IgD-negative memory B cell (primary cell): ENCODE measurements at regions not wholly inside any gene's neighbourhood (a gene's known extent, or its start where the extent isn't known, plus 50 kb on each side); places are given as distances from the start of the nearest gene placed in this dataset.

Experiments used
- H3K27ac Mint-ChIP-seq, 3 donors: one replicate each; pipeline ENCODE4 v1.8.0; 2020 to 2022; ENCODE audit warnings: mild to moderate bottlenecking in 3 of 3, mixed read lengths in 3 of 3, moderate library complexity in 1 of 3
- H3K27me3 Mint-ChIP-seq: one replicate; pipeline ENCODE4 v1.8.0; 2021; ENCODE audit warnings: mixed read lengths
- H3K36me3 Mint-ChIP-seq: one replicate; pipeline ENCODE4 v1.8.0; 2020; ENCODE audit warnings: mild to moderate bottlenecking, mixed read lengths
- H3K4me1 Mint-ChIP-seq, 3 donors: one replicate each; pipeline ENCODE4 v1.8.0; 2020 to 2022; ENCODE audit warnings: mixed read lengths in 3 of 3, mild to moderate bottlenecking in 1 of 3
- H3K4me3 Mint-ChIP-seq, 4 donors: one replicate each; pipeline ENCODE4 v1.8.0; 2020 to 2022; ENCODE audit warnings: mild to moderate bottlenecking in 4 of 4, mixed read lengths in 4 of 4, moderate library complexity in 3 of 4
- H3K9me3 Mint-ChIP-seq, 3 donors: one replicate each; pipeline ENCODE4 v1.8.0; 2020 to 2021; ENCODE audit warnings: mixed read lengths in 3 of 3, mild to moderate bottlenecking in 1 of 3

- no peaks in the 10 kb centered on the region for H3K4me1 Mint-ChIP-seq
- no peak overlapping the region for H3K4me3 Mint-ChIP-seq
- peaks cover 0 to 6% (median 0%) of the 10 kb centered on the region in 3 donors for H3K9me3 Mint-ChIP-seq
- H3K27ac Mint-ChIP-seq: no peak overlapping the region
- H3K36me3 Mint-ChIP-seq: no peaks in the 10 kb centered on the region
- no peaks in the 10 kb centered on the region for H3K27me3 Mint-ChIP-seq
These were observed 318.7 kb downstream of the TMEM161B start for GRCh38 chr5:87949676-87950631.

GRCh38 chr5:87948486-87948885, 320.2 kb downstream of the TMEM161B start:
- H3K4me3 Mint-ChIP-seq: no peak overlapping the region
- H3K36me3 Mint-ChIP-seq: no peaks in the 10 kb centered on the region
- H3K9me3 Mint-ChIP-seq: peaks cover 0 to 3% (median 0%) of the 10 kb centered on the region in 3 donors
- no peaks in the 10 kb centered on the region for H3K27me3 Mint-ChIP-seq
- no peak overlapping the region for H3K27ac Mint-ChIP-seq
- H3K4me1 Mint-ChIP-seq: no peaks in the 10 kb centered on the region

- Mint-ChIP-seq H3K4me3 (no peak overlapping the region), H3K9me3 (peaks cover 0 to 3% (median 0%) of the 10 kb centered on the region in 3 donors), H3K27me3 (no peaks in the 10 kb centered on the region), H3K27ac (no peak overlapping the region), H3K4me1 (no peaks in the 10 kb centered on the region), H3K36me3 (no peaks in the 10 kb centered on the region)
These were observed 322.4 kb downstream of the TMEM161B start for GRCh38 chr5:87946271-87946670.

GRCh38 chr5:87945286-87945650, 323.4 kb downstream of the TMEM161B start:
- Mint-ChIP-seq H3K27ac (no peak overlapping the region), H3K27me3 (no peaks in the 10 kb centered on the region), H3K9me3 (peaks cover 0 to 5% (median 0%) of the 10 kb centered on the region in 3 donors), H3K4me1 (no peaks in the 10 kb centered on the region), H3K36me3 (no peaks in the 10 kb centered on the region), H3K4me3 (no peak overlapping the region)

GRCh38 chr5:87944553-87945285, 323.9 kb downstream of the TMEM161B start:
- no peak overlapping the region for H3K27ac Mint-ChIP-seq
- H3K4me3 Mint-ChIP-seq: no peak overlapping the region
- no peaks in the 10 kb centered on the region for H3K27me3 Mint-ChIP-seq
- H3K4me1 Mint-ChIP-seq: no peaks in the 10 kb centered on the region
- H3K9me3 Mint-ChIP-seq: peaks cover 0 to 5% (median 0%) of the 10 kb centered on the region in 3 donors
- H3K36me3 Mint-ChIP-seq: no peaks in the 10 kb centered on the region

GRCh38 chr5:87940775-87941174, 327.9 kb downstream of the TMEM161B start:
- no peaks in the 10 kb centered on the region for H3K27me3 Mint-ChIP-seq

GRCh38 chr5:87936667-87937066, 332.0 kb downstream of the TMEM161B start:
- H3K4me3 Mint-ChIP-seq: no peak overlapping the region

More at GRCh38 chr5:87940775-87941174, 327.9 kb downstream of the TMEM161B start:
- no peaks in the 10 kb centered on the region for H3K4me1 Mint-ChIP-seq
- no peak overlapping the region for H3K27ac Mint-ChIP-seq
- H3K9me3 Mint-ChIP-seq: peaks cover 0 to 5% (median 0%) of the 10 kb centered on the region in 3 donors
- H3K36me3 Mint-ChIP-seq: no peaks in the 10 kb centered on the region
- H3K4me3 Mint-ChIP-seq: no peak overlapping the region

GRCh38 chr5:87924436-87924835, 344.2 kb downstream of the TMEM161B start:
- no peak overlapping the region for H3K27ac Mint-ChIP-seq
- H3K36me3 Mint-ChIP-seq: no peaks in the 10 kb centered on the region
- H3K4me3 Mint-ChIP-seq: no peak overlapping the region
- no peaks in the 10 kb centered on the region for H3K4me1 Mint-ChIP-seq
- H3K9me3 Mint-ChIP-seq: peaks cover 0 to 9% (median 2%) of the 10 kb centered on the region in 3 donors
- no peaks in the 10 kb centered on the region for H3K27me3 Mint-ChIP-seq

More at GRCh38 chr5:87936667-87937066, 332.0 kb downstream of the TMEM161B start:
- Mint-ChIP-seq H3K27me3 (no peaks in the 10 kb centered on the region), H3K4me1 (peaks cover 0 to 1% (median 0%) of the 10 kb centered on the region in 3 donors), H3K27ac (no peak overlapping the region), H3K36me3 (no peaks in the 10 kb centered on the region), H3K9me3 (peaks cover 0 to 2% (median 0%) of the 10 kb centered on the region in 3 donors)

- no peak overlapping the region for H3K4me3 Mint-ChIP-seq
- H3K27me3 Mint-ChIP-seq: no peaks in the 10 kb centered on the region
- peaks cover 0 to 7% (median 5%) of the 10 kb centered on the region in 3 donors for H3K9me3 Mint-ChIP-seq
- no peak overlapping the region for H3K27ac Mint-ChIP-seq
- H3K36me3 Mint-ChIP-seq: no peaks in the 10 kb centered on the region
- no peaks in the 10 kb centered on the region for H3K4me1 Mint-ChIP-seq
These were observed 352.3 kb downstream of the TMEM161B start for GRCh38 chr5:87916320-87916719.

- H3K4me1 Mint-ChIP-seq: no peaks in the 10 kb centered on the region
- peaks cover 0 to 7% (median 1%) of the 10 kb centered on the region in 3 donors for H3K9me3 Mint-ChIP-seq
- no peak overlapping the region for H3K4me3 Mint-ChIP-seq
- no peak overlapping the region for H3K27ac Mint-ChIP-seq
- H3K27me3 Mint-ChIP-seq: peaks cover 2% of the 10 kb centered on the region
- no peaks in the 10 kb centered on the region for H3K36me3 Mint-ChIP-seq
These were observed 356.2 kb downstream of the TMEM161B start for GRCh38 chr5:87912419-87912818.

GRCh38 chr5:87909382-87909781, 359.3 kb downstream of the TMEM161B start:
- H3K9me3 Mint-ChIP-seq: peaks cover 0 to 7% (median 0%) of the 10 kb centered on the region in 3 donors
- no peaks in the 10 kb centered on the region for H3K4me1 Mint-ChIP-seq
- no peak overlapping the region for H3K4me3 Mint-ChIP-seq
- H3K27me3 Mint-ChIP-seq: peaks cover 2% of the 10 kb centered on the region
- no peaks in the 10 kb centered on the region for H3K36me3 Mint-ChIP-seq
- no peak overlapping the region for H3K27ac Mint-ChIP-seq

GRCh38 chr5:87906962-87907361, 361.7 kb downstream of the TMEM161B start:
- H3K36me3 Mint-ChIP-seq: no peaks in the 10 kb centered on the region
- H3K4me3 Mint-ChIP-seq: no peak overlapping the region
- H3K4me1 Mint-ChIP-seq: no peaks in the 10 kb centered on the region
- peaks cover 2% of the 10 kb centered on the region for H3K27me3 Mint-ChIP-seq
- no peaks in the 10 kb centered on the region for H3K9me3 Mint-ChIP-seq
- no peak overlapping the region for H3K27ac Mint-ChIP-seq

- Mint-ChIP-seq H3K9me3 (no peaks in the 10 kb centered on the region), H3K27ac (no peak overlapping the region), H3K27me3 (no peaks in the 10 kb centered on the region), H3K36me3 (no peaks in the 10 kb centered on the region), H3K4me3 (no peak overlapping the region), H3K4me1 (peaks cover 0 to 5% (median 0%) of the 10 kb centered on the region in 3 donors)
These were observed 368.2 kb downstream of the TMEM161B start for GRCh38 chr5:87900419-87900818.

- no peak overlapping the region for H3K4me3 Mint-ChIP-seq
- peaks cover 0 to 5% (median 0%) of the 10 kb centered on the region in 3 donors for H3K4me1 Mint-ChIP-seq
- H3K9me3 Mint-ChIP-seq: no peaks in the 10 kb centered on the region
- no peaks in the 10 kb centered on the region for H3K27me3 Mint-ChIP-seq
- no peak overlapping the region for H3K27ac Mint-ChIP-seq
- no peaks in the 10 kb centered on the region for H3K36me3 Mint-ChIP-seq
These were observed 368.9 kb downstream of the TMEM161B start for GRCh38 chr5:87899721-87900131.

- no peak overlapping the region for H3K4me3 Mint-ChIP-seq
These were observed 369.4 kb downstream of the TMEM161B start for GRCh38 chr5:87899208-87899661.

More at GRCh38 chr5:87899208-87899661, 369.4 kb downstream of the TMEM161B start:
- H3K9me3 Mint-ChIP-seq: no peaks in the 10 kb centered on the region
- no peaks in the 10 kb centered on the region for H3K36me3 Mint-ChIP-seq
- no peaks in the 10 kb centered on the region for H3K27me3 Mint-ChIP-seq
- H3K4me1 Mint-ChIP-seq: peaks cover 0 to 5% (median 0%) of the 10 kb centered on the region in 3 donors
- no peak overlapping the region for H3K27ac Mint-ChIP-seq
